HG03095 (cell line): ENCODE measurements at regions not wholly inside any gene's neighbourhood (a gene's known extent, or its start where the extent isn't known, plus 50 kb on each side); places are given as distances from the start of the nearest gene placed in this dataset.

Source experiments
- ATAC-seq: cut with Tn5 transposase; IDR thresholded peaks from one replicate; pipeline ENCODE4 v1.9.1; 2021; ENCODE audit warnings: moderate library complexity; ENCODE audit not compliant: unreplicated experiment

- no peak for ATAC-seq
Observed at GRCh38 chr6:26304797-26305640, 60.0 kb upstream of the BTN3A2 start.

- no peak for ATAC-seq
Observed at GRCh38 chr6:26305641-26305969, 59.4 kb upstream of the BTN3A2 start.

- no peak for ATAC-seq
Observed at GRCh38 chr6:26306232-26306631, 58.8 kb upstream of the BTN3A2 start.

GRCh38 chr6:26307850-26308249 is 57.1 kb upstream of the BTN3A2 start:
- ATAC-seq, result no peak

- ATAC-seq, result peak; percentile 30
Observed at GRCh38 chr6:26309731-26310142, 55.3 kb upstream of the BTN3A2 start.

GRCh38 chr6:26311012-26311384 is 54.0 kb upstream of the BTN3A2 start:
- ATAC-seq, result no peak

GRCh38 chr6:26311385-26312095 is 53.5 kb upstream of the BTN3A2 start:
- no peak for ATAC-seq

GRCh38 chr6:26312096-26312463 is 52.9 kb upstream of the BTN3A2 start:
- ATAC-seq, result no peak

- no peak for ATAC-seq
Observed at GRCh38 chr6:26312501-26313397, 52.2 kb upstream of the BTN3A2 start.
